ENCODE measurements at regions not wholly inside any gene's neighbourhood (a gene's known extent, or its start where the extent isn't known, plus 50 kb on each side); places are given as distances from the start of the nearest gene placed in this dataset.
A peak's percentile ranks its signal among the peaks of the same experiment; 100 is the strongest.
"Not testable (repeated sequence)": the region's sequence is repeated elsewhere in the genome, so short reads cannot be mapped to it uniquely, and the experiment has no call there.

DNA sequence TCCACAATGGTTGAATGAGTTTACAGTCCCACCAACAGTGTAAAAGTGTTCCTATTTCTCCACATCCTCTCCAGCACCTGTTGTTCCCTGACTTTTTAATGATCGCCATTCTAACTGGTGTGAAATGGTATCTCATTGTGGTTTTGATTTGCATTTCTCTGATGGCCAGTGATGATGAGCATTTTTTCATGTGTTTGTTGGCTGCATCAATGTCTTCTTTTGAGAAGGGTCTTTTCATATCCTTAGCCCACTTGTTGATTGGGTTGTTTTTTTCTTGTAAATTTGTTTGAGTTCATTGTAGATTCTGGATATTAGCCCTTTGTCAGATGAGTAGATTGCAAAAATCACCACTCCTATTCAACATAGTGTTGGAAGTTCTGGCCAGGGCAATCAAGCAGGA is 287.6 kb upstream of the RASGRP1 start:
- not testable (repeated sequence) for DNase-seq

- DNase-seq: no peak
Observed at GRCh38 chr15:38853608-38854007, 289.0 kb upstream of the RASGRP1 start.

- DNase-seq: no peak
Observed at GRCh38 chr15:38854506-38854905, 289.9 kb upstream of the RASGRP1 start.

DNA sequence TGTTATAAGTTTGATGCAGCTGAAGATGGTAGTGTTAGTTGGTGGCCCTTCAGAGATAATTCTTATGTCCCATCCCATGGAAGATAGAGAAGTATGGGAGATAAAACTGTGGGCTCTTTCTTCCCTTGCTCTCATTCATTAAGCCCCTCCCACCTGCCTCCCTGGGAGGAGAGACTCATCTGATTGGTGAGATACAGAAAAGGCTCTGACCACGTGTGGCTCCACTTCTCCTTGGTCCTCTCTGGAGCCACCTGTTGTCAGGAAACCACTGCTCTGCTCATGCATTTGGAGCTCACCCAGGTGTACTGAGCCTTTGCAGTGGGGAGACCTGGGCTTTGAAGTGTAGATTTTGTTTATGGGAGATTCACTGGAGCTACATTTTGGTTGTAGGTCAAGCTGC is 293.2 kb upstream of the RASGRP1 start:
- no peak for DNase-seq

GRCh38 chr15:38859574-38859973 is 295.0 kb upstream of the RASGRP1 start:
- DNase-seq: no peak

DNA sequence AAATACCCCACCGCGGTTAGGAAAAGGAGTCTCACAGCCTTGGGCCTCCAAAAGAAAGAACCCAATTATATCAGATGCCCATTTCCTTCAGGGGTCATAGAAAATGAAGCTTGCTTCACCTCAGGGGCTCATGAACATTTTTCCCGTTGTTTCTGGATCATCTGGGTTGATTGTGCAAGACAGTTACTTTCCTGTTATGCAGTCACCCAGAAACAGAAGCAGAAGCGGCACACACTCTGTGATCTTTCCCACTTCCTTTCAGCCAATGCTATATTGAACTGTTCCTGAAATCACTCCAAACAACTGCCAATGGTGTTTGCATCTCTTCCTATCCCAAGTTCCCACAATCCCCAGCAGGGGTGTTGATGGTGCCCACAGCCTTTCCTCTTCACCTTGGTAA is 295.6 kb upstream of the RASGRP1 start:
- DNase-seq: peak in 5 of 58 donors; percentile 0 to 11 (median 9)

DNA sequence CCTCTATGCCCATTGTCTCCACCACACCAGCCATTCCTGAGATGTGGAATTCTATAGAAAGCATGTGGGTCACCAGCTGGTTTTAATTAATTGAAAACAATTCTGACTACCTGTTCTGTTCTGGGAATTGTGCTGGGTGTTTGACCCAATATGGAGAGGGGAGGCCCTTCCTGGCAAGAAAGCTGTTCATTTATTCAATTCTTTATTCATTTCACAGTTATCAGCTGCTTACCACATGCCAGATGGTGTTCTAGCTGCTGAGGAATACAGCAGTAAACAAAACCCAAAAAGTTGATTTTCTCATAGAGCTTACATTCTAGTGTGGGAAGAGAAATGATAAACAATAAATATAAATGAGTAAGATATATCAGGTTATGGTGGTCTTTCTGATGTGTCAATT is 296.1 kb upstream of the RASGRP1 start:
- DNase-seq: no peak

GRCh38 chr15:38861108-38861507 is 296.5 kb upstream of the RASGRP1 start:
- no peak for DNase-seq

- DNase-seq: no peak
Observed at GRCh38 chr15:38862099-38862498, 297.5 kb upstream of the RASGRP1 start.

GRCh38 chr15:38863381-38863780 is 298.8 kb upstream of the RASGRP1 start:
- no peak for DNase-seq

DNA sequence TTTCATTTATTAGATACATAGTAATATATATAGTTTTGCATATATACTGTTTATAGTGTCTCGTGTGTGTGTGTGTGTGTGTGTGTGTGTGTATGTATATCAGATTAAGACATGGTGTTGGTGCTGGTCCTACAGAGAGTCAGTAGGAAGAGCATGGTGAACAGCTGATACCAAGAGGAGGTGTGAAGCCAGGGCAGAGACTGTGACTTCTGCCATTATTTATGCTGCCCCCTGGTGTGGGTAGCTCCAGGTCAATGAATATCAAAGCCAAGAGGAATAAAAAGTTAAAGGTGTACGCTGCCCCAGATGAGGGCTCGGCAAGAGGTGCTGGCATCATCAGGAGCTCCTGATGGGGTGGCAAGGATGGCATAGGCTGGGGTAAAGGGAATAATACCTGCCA is 299.5 kb upstream of the RASGRP1 start:
- no peak for DNase-seq

DNA sequence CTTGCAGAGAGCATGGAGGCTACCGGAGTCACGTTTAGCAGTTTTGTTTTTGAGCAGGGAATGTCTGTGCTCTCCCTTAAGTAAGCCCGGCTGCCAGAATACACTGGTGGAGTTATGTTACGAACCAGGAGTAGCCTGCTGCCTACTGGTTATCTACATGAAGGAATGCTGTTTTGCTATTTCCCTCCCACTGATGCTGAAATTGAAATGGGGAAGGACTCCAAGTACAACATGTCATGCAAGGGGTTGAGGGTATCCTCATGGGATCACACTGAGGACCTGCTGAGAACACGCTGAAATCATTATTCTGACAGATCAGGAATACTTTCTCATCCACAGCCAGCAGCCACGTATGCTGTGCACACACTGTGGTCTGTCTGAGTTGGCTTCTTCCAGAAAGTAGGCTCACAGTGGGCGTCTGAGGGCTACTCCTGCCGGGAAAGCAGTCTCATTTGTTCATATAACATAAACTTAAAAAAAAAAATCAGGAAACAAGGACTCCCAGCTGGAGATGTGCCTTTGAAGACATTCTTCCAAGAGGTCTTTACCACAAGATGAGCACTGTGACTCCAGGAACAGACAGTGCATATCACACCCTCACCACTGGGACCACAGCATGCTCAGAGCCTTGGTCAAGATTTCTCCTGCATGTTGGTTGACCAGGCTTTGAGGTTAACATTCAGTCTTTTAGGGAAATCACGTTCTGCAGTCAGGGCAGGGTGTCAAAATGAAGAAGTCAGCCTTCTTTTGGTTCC is 300.4 kb upstream of the RASGRP1 start:
- DNase-seq: peak in 1 of 58 donors; percentile 13

DNA sequence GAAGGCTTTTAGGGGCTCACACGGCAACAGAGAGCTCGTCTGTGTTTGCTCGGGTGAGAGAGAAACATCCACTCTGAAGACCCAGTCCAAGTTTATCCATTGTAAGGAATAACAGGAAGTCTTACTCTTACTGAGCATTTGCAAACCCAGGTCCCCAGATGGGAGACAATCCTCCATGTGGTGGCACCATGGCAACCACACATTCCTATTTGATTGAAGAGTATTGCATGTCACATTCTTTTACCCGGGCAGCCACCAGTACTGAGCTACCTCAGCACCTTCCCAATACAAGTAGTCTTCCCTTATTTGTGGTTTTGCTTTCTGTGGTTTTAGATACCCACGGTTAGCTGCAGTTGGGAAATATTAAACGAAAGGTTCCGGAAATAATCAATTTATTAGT is 302.9 kb upstream of the RASGRP1 start:
- DNase-seq: no peak

GRCh38 chr15:38868326-38869114 is 303.9 kb upstream of the RASGRP1 start:
- no peak for DNase-seq

DNA sequence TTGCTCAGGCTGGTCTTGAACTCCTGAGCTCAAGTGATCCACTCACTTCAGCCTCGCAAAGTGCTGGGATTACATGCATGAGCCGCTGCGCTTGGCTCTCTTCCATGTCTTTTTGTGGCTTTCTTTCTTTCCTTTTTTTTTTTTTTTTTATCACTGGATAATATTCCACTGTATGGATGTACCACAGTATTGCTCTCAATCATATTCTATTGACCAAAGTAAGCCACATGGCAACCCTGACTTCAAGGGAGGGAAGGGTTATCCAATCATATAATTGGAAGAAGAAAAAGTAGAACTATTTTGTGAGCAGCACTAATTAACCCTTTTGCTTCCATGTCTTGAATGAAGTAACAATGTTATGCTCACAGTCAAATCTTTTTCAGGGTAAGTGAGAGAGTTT is 307.0 kb upstream of the RASGRP1 start:
- DNase-seq: no peak

DNA sequence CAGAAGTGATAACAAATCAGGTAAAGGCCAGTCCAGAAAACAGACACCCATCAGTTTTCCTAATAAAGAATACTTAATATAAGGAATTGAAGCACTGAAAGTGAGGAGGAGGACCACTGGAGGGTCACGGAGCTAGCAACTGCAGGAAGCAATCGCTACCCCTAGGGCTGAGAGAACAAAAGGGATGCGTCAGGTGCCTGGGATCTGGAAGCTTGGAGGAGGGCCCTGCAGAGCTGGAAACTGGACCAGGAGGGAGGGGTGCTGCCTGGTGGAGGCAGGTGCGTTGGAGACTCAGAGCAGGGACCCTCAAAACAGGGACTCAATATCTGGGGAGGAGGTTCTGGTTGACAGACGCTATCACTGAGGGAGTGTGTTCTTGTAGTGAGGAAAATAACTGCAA is 308.1 kb upstream of the RASGRP1 start:
- DNase-seq: no peak

GRCh38 chr15:38873158-38873557 is 308.5 kb upstream of the RASGRP1 start:
- DNase-seq: no peak

DNA sequence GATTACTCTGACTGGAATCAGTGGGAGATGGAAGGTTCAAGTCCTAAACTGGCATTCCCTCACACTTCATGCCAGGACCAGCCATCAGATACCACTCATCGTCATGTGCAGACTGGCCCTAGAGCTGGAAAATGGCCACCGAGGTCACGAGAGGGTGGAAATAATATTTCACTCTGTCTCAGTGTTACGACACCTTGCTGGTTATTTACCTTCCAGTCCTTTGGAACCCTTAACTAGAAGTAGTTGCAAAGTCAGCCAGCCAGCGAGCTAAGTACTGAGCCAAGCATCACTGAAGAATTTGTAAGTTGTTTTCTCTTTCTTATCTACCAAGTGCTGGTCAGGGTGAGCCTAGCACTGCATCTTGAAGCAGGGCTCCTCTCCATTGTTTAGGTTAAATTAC is 309.9 kb upstream of the RASGRP1 start:
- DNase-seq: no peak

DNA sequence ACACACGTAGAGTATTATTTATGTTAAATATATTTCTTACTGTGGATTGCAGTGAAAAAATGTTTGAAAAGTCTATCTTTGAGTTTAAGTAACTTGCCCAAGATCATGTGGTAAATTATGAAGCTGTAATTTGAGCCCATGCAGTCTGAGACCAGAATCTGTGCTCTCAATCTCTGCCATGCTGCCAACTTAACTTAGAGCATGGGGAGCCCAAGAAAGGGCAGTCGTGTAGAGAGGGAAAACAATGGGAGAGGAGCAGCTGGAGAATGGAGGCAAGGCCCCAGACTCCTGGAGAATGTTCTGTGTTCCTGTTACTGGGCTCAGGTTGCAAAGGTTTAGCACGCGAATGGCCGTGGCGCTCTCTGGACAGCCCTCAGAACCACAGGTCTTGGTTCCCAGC is 311.6 kb upstream of the RASGRP1 start:
- no peak for DNase-seq

DNA sequence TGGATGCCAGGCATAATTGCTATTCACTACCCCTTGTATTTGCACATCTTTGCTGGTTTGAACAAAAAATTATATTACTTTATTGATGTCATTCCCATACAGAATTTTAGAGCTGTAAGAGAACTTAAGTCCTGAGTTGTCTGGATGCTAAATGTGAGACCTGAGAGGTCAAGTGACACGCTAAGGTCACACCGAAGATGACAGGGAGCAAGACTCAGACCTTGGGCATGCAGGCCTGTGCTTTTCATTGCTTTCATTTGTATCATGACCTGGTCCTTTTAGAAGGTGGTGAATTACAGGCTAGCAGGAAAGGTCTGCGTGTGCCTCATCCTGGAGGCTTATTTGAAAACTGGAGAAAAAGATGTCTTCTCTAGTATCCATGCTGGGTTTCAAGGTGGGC is 312.0 kb upstream of the RASGRP1 start:
- no peak for DNase-seq

DNA sequence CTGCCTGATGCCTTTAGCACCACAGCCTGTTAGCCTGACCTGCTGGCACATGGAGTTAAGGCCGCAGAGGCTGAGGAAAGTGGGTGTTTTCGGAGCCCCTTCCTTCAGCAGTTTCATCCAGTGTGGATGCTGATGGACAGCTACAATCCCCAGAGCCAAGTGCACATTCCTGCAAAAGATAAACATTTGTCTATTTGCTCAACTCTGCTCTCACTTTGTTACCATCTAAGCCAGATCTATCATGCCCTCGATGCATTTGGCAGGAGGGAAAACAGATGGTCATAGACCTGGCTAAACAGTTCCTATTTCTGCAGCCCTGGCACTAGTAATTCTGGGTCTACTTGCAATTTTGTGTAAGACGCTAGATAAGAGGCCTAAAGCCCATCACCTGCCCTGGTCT is 312.9 kb upstream of the RASGRP1 start:
- DNase-seq: no peak

GRCh38 chr15:38878026-38878425 is 313.4 kb upstream of the RASGRP1 start:
- DNase-seq: no peak

DNA sequence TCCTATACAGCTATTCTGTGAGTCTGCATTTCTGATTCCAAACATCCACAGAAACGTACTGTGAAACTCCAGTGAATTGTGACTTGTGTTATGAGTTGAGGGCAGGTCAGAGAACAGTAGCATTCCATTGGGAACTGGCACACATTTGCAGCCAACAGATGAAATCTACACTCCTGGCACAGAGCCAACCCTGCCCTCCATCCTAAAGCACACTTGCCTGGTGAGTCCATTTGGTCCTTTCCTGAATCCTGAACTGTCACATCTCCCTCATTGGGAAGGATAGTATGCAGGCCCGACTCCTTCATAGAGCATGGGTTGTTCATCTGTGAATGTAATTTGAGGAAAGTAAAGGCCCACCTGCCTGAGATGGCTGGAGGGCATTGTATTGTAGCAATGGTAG is 314.3 kb upstream of the RASGRP1 start:
- DNase-seq: no peak

All from anterior cingulate cortex (tissue), 58 donors.